ENCODE measurements at regions not wholly inside any gene's neighbourhood (a gene's known extent, or its start where the extent isn't known, plus 50 kb on each side); places are given as distances from the start of the nearest gene placed in this dataset.

DNA sequence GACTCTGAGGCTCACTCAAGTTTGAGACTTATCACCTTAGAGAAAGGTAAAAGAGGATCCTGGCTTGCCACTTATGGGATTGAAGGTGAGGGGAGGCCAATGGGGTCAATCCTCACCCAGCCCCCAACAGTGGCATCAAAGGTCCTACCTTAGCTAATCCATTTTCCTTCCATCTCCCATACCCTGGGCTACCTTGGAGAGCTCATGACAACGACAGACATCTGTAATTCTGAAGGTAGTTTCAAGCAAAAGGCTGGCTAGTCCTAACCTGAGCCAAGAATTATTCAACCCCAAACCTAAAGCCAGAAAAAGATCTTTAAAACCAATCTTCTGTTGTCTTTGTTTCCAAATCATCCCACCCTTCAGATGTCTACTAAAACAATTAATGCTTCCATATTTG lies 179.2 kb upstream of the GHITM start:
- H3K9me3 ChIP-seq: no peaks in the 10 kb centered on the region
- H3K4me1 ChIP-seq (replicated peaks): no peaks in the 10 kb centered on the region
- no peaks in the 10 kb centered on the region for H3K36me3 ChIP-seq
- intact Hi-C loops (cut with DNase I): no loop called here
- no peak overlapping the region for H3K4me3 ChIP-seq
- no peak overlapping the region for H3K27ac ChIP-seq
- no peak for DNase-seq (ENCODE audit: low spot score)
- 59% methylated on average over 1 of the region's 1 CpG for WGBS
- H3K27me3 ChIP-seq (replicated peaks; ENCODE audit: insufficient read depth): no peaks in the 10 kb centered on the region
- no peak for TF ChIP-seq POLR2AphosphoS5 (IDR thresholded peaks at IDR 0.05)

GRCh38 chr10:83961620-83962019 lies 177.7 kb upstream of the GHITM start:
- H3K9me3 ChIP-seq: no peaks in the 10 kb centered on the region
- DNase-seq (ENCODE audit: low spot score): no peak
- H3K27ac ChIP-seq: no peak overlapping the region
- no peaks in the 10 kb centered on the region for H3K4me1 ChIP-seq (replicated peaks)
- H3K4me3 ChIP-seq: no peak overlapping the region
- intact Hi-C loops (cut with DNase I): no loop called here
- no peaks in the 10 kb centered on the region for H3K36me3 ChIP-seq
- H3K27me3 ChIP-seq (replicated peaks; ENCODE audit: insufficient read depth): no peaks in the 10 kb centered on the region
- TF ChIP-seq POLR2AphosphoS5 (IDR thresholded peaks at IDR 0.05) (no peak), CTCF (IDR thresholded peaks at IDR 0.05) (no peak), POLR2A (IDR thresholded peaks at IDR 0.05) (no peak)

GRCh38 chr10:83963446-83963845 lies 175.9 kb upstream of the GHITM start:
- Histone ChIP-seq H3K4me1 (replicated peaks) (no peaks in the 10 kb centered on the region), H3K27me3 (replicated peaks; ENCODE audit: insufficient read depth) (no peaks in the 10 kb centered on the region), H3K36me3 (no peaks in the 10 kb centered on the region), H3K4me3 (no peak overlapping the region), H3K9me3 (no peaks in the 10 kb centered on the region), H3K27ac (no peak overlapping the region)
- DNase-seq (ENCODE audit: low spot score): no peak
- 97% methylated on average over 3 of the region's 3 CpGs for WGBS
- TF ChIP-seq POLR2AphosphoS5 (IDR thresholded peaks at IDR 0.05): no peak
- no peak for TF ChIP-seq CTCF (IDR thresholded peaks at IDR 0.05)
- TF ChIP-seq POLR2A (IDR thresholded peaks at IDR 0.05): no peak
- intact Hi-C loops (cut with DNase I): no loop called here

DNA sequence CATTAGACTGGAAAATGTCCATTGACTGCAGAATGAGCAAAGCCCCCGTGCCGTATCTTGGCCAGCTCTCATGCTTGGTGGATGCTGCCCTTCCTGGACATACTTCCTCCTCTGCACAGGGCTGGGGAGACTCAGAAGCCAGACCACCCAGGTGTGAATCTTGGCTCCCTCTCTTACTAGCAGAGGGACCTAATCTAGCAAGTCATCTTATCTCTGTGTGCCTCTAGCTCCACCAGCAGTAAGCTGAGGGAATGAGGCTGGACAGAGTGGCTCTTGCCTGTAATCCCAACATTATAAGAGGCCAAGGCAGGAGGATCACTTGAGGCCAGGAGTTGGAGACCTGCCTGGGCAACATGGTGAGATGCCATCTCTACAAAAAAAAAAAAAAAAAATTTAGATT lies 173.8 kb upstream of the GHITM start:
- no peak for TF ChIP-seq POLR2A (IDR thresholded peaks at IDR 0.05)
- TF ChIP-seq CTCF (IDR thresholded peaks at IDR 0.05): no peak
- no peak for TF ChIP-seq POLR2AphosphoS5 (IDR thresholded peaks at IDR 0.05)
- intact Hi-C loops (cut with DNase I): no loop called here
- Histone ChIP-seq H3K9me3 (no peaks in the 10 kb centered on the region), H3K4me3 (no peak overlapping the region), H3K36me3 (no peaks in the 10 kb centered on the region), H3K27me3 (replicated peaks; ENCODE audit: insufficient read depth) (no peaks in the 10 kb centered on the region), H3K27ac (no peak overlapping the region), H3K4me1 (replicated peaks) (no peaks in the 10 kb centered on the region)
- 32% methylated on average over 2 of the region's 2 CpGs for WGBS
- no peak for DNase-seq (ENCODE audit: low spot score)

DNA sequence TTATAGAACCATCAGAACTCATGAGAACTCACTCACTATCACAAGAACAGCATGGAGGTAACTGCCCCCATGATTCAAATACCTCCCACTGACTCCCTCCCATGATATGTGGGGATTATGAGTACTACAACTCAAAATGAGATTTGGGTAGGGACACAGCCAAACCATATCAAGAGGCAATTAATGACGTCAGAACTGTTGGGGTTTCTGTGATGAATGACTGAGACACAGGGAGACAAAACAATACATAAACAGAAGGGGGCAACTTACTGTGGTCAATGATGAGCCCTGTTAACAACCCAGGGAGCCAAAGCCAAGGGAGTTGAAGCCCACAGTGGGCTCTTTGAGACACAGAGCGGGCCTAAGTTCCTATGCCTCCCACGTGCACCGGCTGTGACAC lies 171.3 kb upstream of the GHITM start:
- Histone ChIP-seq H3K36me3 (no peaks in the 10 kb centered on the region), H3K27ac (no peak overlapping the region)
- WGBS: 89% methylated on average over 4 of the region's 4 CpGs

DNA sequence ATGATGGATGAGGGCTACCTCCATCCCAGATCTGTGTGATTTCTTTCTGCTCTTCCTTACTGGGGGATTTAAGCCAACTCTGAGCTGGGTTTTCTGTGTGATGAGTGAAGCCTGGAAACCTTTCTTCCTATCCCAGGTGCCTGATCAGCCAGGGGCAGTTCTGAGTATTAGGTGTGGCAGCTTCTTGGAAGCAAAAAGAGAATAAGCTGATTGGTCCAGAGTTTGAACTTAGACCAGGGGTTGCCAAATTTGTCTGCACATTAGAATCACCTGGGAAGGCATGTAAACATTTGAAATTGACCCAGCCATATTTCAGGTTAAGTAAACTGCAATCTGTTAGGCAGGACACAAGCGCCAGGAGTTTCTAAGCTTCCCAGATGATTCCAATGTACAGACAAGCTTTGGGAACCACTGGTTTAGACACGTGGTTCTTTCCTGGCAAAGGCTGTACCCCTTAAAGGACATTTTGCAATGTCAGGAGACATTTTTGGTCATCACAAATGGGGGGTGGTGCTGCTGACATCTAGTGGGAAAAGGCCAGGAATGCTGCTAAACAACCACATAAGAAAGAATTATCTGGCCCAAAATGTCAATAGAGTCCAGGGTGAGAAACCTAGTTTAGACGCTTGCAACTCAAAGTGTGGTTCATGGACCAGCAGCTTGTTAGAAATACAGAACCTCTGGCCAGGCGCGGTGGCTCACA lies 160.5 kb upstream of the GHITM start:
- Histone ChIP-seq H3K4me1 (replicated peaks) (no peaks in the 10 kb centered on the region), H3K27me3 (replicated peaks; ENCODE audit: insufficient read depth) (no peaks in the 10 kb centered on the region), H3K36me3 (no peaks in the 10 kb centered on the region), H3K9me3 (no peaks in the 10 kb centered on the region), H3K27ac (no peak overlapping the region), H3K4me3 (no peak overlapping the region)
- WGBS: 65% methylated on average over 5 of the region's 5 CpGs
- intact Hi-C loops (cut with DNase I): no loop called here
- TF ChIP-seq POLR2A (IDR thresholded peaks at IDR 0.05) (no peak), POLR2AphosphoS5 (IDR thresholded peaks at IDR 0.05) (no peak), CTCF (IDR thresholded peaks at IDR 0.05) (no peak)
- no peak for DNase-seq (ENCODE audit: low spot score)

More for the DNA sequence above, 171.3 kb upstream of the GHITM start:
- Histone ChIP-seq H3K27me3 (replicated peaks; ENCODE audit: insufficient read depth) (no peaks in the 10 kb centered on the region), H3K9me3 (no peaks in the 10 kb centered on the region), H3K4me3 (no peak overlapping the region), H3K4me1 (replicated peaks) (no peaks in the 10 kb centered on the region)
- intact Hi-C loops (cut with DNase I): no loop called here
- no peak for DNase-seq (ENCODE audit: low spot score)
- TF ChIP-seq POLR2A (IDR thresholded peaks at IDR 0.05): no peak

All from prostate gland (tissue), 2 donors.